ENCODE measurements at regions not wholly inside any gene's neighbourhood (a gene's known extent, or its start where the extent isn't known, plus 50 kb on each side); places are given as distances from the start of the nearest gene placed in this dataset.

GRCh38 chr1:212217633-212218032, 67.6 kb upstream of the PPP2R5A start:
- TF ChIP-seq CTCF (IDR thresholded peaks at IDR 0.05) (no peak), POLR2A (IDR thresholded peaks at IDR 0.05) (no peak)

Data from Peyer's patch (tissue), 4 donors.